HepG2 (cell line): ENCODE measurements at regions not wholly inside any gene's neighbourhood (a gene's known extent, or its start where the extent isn't known, plus 50 kb on each side); places are given as distances from the start of the nearest gene placed in this dataset.

ENCODE experiments used
- POLR2A ChIP-seq, 2 experiments: IDR thresholded peaks; 2 replicates each; pipeline ENCODE4 v1.6.1; 2011; ENCODE audit warnings: low read depth in 2 of 2, low read length in 2 of 2, mild to moderate bottlenecking in 1 of 2, moderate library complexity in 1 of 2; ENCODE audit not compliant: insufficient read depth in 1 of 2
- RFX1 ChIP-seq: fragments of 450-650 bp; IDR thresholded peaks from 2 replicates; pipeline ENCODE4 v1.6.1; 2017
- ZFP37 ChIP-seq: sonication (generic); formaldehyde crosslinking; IDR thresholded peaks from 2 replicates; pipeline ENCODE4 v1.4.0; 2020; ENCODE audit warnings: missing genetic modification reagents, borderline replicate concordance
- ZNF589 ChIP-seq: sonication (generic); formaldehyde crosslinking; conservative IDR thresholded peaks from 2 replicates; pipeline ENCODE4 v1.8.0; 2022; ENCODE audit warnings: mild to moderate bottlenecking, moderate library complexity, missing genetic modification reagents
- TF ChIP-seq, protein P1 (sequence below): sonication (generic); formaldehyde crosslinking; conservative IDR thresholded peaks from 2 replicates; pipeline ENCODE4 v1.5.0; 2020; ENCODE audit warnings: missing genetic modification reagents
- TF ChIP-seq, protein P2 (sequence below): sonication (generic); formaldehyde crosslinking; IDR thresholded peaks from 2 replicates; pipeline ENCODE4 v1.5.0; 2020; ENCODE audit warnings: mild to moderate bottlenecking, missing genetic modification reagents, moderate library complexity
- TF ChIP-seq, protein P3 (sequence below), 2 experiments: IDR thresholded peaks; 2 replicates each; pipeline ENCODE4 v1.6.1; 2011 to 2012; ENCODE audit warnings: low read length in 2 of 2, borderline replicate concordance in 1 of 2, low read depth in 1 of 2, mild to moderate bottlenecking in 1 of 2, moderate library complexity in 1 of 2

DNA sequence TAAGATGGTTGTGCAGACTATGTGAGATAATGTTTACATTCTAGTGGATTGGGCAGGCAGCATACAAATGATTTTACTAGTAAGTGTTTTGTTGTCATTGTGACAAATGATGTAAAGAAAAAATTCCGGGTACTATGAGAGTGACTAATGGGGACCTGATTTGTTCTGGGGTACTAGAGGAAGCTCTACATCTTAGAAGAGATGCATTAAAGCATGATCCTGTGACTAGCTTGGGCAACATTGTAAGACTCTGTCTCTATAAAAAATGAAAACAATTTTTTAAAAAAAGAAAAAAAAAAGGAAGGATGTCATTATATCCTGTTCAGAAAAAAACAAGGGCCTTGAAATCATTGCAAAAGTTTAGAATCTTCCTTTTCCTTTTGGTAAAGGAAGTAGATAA is 58.1 kb upstream of the MYRIP start:
- TF ChIP-seq POLR2A (IDR thresholded peaks at IDR 0.05; ENCODE audit: insufficient read depth in 1 of 2, low read depth in 2 of 2, low read length in 2 of 2) (no peak), RFX1 (no peak), ZNF589 (CRISPR knock-in tag) (no peak), ZFP37 (CRISPR knock-in tag) (no peak)
- TF ChIP-seq, protein P1, sequence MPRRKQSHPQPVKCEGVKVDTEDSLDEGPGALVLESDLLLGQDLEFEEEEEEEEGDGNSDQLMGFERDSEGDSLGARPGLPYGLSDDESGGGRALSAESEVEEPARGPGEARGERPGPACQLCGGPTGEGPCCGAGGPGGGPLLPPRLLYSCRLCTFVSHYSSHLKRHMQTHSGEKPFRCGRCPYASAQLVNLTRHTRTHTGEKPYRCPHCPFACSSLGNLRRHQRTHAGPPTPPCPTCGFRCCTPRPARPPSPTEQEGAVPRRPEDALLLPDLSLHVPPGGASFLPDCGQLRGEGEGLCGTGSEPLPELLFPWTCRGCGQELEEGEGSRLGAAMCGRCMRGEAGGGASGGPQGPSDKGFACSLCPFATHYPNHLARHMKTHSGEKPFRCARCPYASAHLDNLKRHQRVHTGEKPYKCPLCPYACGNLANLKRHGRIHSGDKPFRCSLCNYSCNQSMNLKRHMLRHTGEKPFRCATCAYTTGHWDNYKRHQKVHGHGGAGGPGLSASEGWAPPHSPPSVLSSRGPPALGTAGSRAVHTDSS, result no peak
- TF ChIP-seq, protein P2, sequence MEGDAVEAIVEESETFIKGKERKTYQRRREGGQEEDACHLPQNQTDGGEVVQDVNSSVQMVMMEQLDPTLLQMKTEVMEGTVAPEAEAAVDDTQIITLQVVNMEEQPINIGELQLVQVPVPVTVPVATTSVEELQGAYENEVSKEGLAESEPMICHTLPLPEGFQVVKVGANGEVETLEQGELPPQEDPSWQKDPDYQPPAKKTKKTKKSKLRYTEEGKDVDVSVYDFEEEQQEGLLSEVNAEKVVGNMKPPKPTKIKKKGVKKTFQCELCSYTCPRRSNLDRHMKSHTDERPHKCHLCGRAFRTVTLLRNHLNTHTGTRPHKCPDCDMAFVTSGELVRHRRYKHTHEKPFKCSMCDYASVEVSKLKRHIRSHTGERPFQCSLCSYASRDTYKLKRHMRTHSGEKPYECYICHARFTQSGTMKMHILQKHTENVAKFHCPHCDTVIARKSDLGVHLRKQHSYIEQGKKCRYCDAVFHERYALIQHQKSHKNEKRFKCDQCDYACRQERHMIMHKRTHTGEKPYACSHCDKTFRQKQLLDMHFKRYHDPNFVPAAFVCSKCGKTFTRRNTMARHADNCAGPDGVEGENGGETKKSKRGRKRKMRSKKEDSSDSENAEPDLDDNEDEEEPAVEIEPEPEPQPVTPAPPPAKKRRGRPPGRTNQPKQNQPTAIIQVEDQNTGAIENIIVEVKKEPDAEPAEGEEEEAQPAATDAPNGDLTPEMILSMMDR (CRISPR knock-in tag), result no peak
- TF ChIP-seq, protein P3, sequence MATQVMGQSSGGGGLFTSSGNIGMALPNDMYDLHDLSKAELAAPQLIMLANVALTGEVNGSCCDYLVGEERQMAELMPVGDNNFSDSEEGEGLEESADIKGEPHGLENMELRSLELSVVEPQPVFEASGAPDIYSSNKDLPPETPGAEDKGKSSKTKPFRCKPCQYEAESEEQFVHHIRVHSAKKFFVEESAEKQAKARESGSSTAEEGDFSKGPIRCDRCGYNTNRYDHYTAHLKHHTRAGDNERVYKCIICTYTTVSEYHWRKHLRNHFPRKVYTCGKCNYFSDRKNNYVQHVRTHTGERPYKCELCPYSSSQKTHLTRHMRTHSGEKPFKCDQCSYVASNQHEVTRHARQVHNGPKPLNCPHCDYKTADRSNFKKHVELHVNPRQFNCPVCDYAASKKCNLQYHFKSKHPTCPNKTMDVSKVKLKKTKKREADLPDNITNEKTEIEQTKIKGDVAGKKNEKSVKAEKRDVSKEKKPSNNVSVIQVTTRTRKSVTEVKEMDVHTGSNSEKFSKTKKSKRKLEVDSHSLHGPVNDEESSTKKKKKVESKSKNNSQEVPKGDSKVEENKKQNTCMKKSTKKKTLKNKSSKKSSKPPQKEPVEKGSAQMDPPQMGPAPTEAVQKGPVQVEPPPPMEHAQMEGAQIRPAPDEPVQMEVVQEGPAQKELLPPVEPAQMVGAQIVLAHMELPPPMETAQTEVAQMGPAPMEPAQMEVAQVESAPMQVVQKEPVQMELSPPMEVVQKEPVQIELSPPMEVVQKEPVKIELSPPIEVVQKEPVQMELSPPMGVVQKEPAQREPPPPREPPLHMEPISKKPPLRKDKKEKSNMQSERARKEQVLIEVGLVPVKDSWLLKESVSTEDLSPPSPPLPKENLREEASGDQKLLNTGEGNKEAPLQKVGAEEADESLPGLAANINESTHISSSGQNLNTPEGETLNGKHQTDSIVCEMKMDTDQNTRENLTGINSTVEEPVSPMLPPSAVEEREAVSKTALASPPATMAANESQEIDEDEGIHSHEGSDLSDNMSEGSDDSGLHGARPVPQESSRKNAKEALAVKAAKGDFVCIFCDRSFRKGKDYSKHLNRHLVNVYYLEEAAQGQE (IDR thresholded peaks at IDR 0.05; ENCODE audit: borderline replicate concordance in 1 of 2, low read depth in 1 of 2, low read length in 2 of 2), result no peak
